Hepatocyte (in vitro differentiated cells): ENCODE measurements at regions not wholly inside any gene's neighbourhood (a gene's known extent, or its start where the extent isn't known, plus 50 kb on each side); places are given as distances from the start of the nearest gene placed in this dataset.

Source experiments
- DNase-seq: peaks from one replicate; pipeline ENCODE4 v3.0.0-alpha.2; 2016; ENCODE audit warnings: low spot score
- H2AFZ ChIP-seq: fragments of 200-600 bp; sonication (generic); 2 replicates; pipeline ENCODE4 v1.6.0; 2016; ENCODE audit warnings: antibody characterized with exemption, mild to moderate bottlenecking
- H3K27ac ChIP-seq: fragments of 200-600 bp; sonication (generic); 2 replicates; pipeline ENCODE4 v1.5.1; 2016; ENCODE audit warnings: mild to moderate bottlenecking
- H3K27me3 ChIP-seq: fragments of 200-600 bp; sonication (generic); 2 replicates; pipeline ENCODE4 v1.6.1; 2016
- H3K36me3 ChIP-seq: fragments of 200-600 bp; sonication (generic); replicated peaks from 2 replicates; pipeline ENCODE4 v1.5.1; 2016; ENCODE audit warnings: low read depth; ENCODE audit not compliant: insufficient read depth
- H3K4me1 ChIP-seq: fragments of 200-600 bp; sonication (generic); 2 replicates; pipeline ENCODE4 v1.5.1; 2016; ENCODE audit warnings: mild to moderate bottlenecking, moderate library complexity; ENCODE audit not compliant: insufficient read depth
- H3K4me2 ChIP-seq: fragments of 200-600 bp; sonication (generic); 2 replicates; pipeline ENCODE4 v1.6.0; 2016
- H3K4me3 ChIP-seq: fragments of 200-600 bp; sonication (generic); 2 replicates; pipeline ENCODE4 v1.5.1; 2016; ENCODE audit warnings: mild to moderate bottlenecking
- H3K79me2 ChIP-seq: fragments of 200-600 bp; sonication (generic); 2 replicates; pipeline ENCODE4 v1.6.0; 2017; ENCODE audit warnings: mild to moderate bottlenecking
- H3K9me2 ChIP-seq: fragments of 200-600 bp; sonication (generic); replicated peaks from 2 replicates; pipeline ENCODE4 v1.6.0; 2017; ENCODE audit warnings: mild to moderate bottlenecking; ENCODE audit not compliant: insufficient read depth
- H3K9me3 ChIP-seq: fragments of 200-600 bp; sonication (generic); 2 replicates; pipeline ENCODE4 v1.5.1; 2016; ENCODE audit warnings: low read depth, mild to moderate bottlenecking
- H4K20me1 ChIP-seq: fragments of 200-600 bp; sonication (generic); 2 replicates; pipeline ENCODE4 v1.6.0; 2016; ENCODE audit warnings: mild to moderate bottlenecking; ENCODE audit not compliant: insufficient read depth, poor library complexity, severe bottlenecking
- EZH2 ChIP-seq: fragments of 200-600 bp; sonication (generic); IDR thresholded peaks from 2 replicates; pipeline ENCODE4 v1.6.1; 2016; ENCODE audit warnings: antibody characterized with exemption, mild to moderate bottlenecking, borderline replicate concordance
- EZH2phosphoT487 ChIP-seq: fragments of 200-600 bp; sonication (generic); IDR thresholded peaks from one replicate; pipeline ENCODE4 v1.6.1; 2018; ENCODE audit warnings: antibody characterized with exemption, mild to moderate bottlenecking, low read depth, moderate library complexity; ENCODE audit not compliant: unreplicated experiment, severe bottlenecking
- WGBS: methylation state at CpG from one replicate; pipeline ENCODE4 v1.1.6; 2016; ENCODE audit warnings: low lambda C conversion rate; ENCODE audit errors: missing lambda C conversion rate; 5-methylcytosine and 5-hydroxymethylcytosine counted together
- TF ChIP-seq, protein P1 (sequence below): fragments of 200-600 bp; sonication (generic); IDR thresholded peaks from 2 replicates; pipeline ENCODE4 v1.5.1; 2016; ENCODE audit warnings: antibody characterized with exemption, mild to moderate bottlenecking; ENCODE audit not compliant: poor library complexity

DNA sequence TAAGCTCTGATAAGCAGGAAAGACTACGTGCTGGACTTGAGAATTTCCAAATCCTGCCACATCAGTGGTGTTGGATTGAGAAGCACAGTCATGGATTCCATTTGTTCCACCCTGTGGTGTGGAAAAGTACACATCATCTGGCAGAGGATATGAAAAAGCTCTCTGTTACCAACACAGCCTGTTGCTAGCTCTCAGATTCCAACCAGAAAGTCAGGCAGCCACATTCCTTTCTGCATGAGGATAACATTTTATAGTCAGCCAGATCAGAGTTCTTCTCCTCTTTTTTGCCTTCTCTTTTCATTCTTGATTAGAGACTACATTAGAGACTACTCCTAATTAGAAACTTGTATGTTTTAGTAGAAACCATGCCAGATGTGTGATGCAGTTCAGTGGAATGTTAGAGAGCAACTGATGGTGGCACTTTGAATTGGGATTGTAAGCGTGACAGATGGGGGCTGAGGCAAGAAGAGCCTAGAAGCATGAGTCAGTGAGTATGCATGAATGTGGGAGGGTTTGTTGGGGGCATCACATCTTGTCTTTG lies 61.2 kb upstream of the STXBP6 start:
- H3K4me3 ChIP-seq, result no peak overlapping the region
- H3K27me3 ChIP-seq, result no peaks in the 10 kb centered on the region
- WGBS, result 51% methylated on average over 2 of the region's 2 CpGs

DNA sequence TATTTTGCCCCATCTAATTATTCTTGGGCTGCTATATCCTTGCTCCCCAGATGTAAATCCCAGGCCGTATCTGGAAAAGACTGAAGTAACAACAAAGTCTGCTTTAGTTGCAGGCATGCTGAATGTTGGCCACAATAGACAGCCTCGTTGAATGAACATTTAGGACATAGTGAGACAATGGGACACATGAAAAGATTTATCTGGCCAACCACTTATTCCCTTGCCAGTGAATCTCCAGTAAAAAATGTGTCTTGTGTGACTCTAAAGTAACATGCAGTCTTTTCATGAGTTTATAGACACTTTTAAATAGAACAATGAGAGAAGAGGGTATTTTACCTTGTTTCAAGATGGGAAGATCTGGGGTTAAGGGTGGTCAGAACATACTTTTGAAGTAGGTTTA lies 60.2 kb upstream of the STXBP6 start:
- TF ChIP-seq, protein P1, sequence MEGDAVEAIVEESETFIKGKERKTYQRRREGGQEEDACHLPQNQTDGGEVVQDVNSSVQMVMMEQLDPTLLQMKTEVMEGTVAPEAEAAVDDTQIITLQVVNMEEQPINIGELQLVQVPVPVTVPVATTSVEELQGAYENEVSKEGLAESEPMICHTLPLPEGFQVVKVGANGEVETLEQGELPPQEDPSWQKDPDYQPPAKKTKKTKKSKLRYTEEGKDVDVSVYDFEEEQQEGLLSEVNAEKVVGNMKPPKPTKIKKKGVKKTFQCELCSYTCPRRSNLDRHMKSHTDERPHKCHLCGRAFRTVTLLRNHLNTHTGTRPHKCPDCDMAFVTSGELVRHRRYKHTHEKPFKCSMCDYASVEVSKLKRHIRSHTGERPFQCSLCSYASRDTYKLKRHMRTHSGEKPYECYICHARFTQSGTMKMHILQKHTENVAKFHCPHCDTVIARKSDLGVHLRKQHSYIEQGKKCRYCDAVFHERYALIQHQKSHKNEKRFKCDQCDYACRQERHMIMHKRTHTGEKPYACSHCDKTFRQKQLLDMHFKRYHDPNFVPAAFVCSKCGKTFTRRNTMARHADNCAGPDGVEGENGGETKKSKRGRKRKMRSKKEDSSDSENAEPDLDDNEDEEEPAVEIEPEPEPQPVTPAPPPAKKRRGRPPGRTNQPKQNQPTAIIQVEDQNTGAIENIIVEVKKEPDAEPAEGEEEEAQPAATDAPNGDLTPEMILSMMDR, result no peak
- TF ChIP-seq EZH2phosphoT487 (no peak), EZH2 (no peak)
- H3K4me2 ChIP-seq, result no peak overlapping the region

More for the DNA sequence above, 61.2 kb upstream of the STXBP6 start:
- peak; percentile 82 for DNase-seq
- Histone ChIP-seq H4K20me1 (no peaks in the 10 kb centered on the region), H3K9me2 (no peaks in the 10 kb centered on the region), H3K27ac (peak overlapping the region; percentile 84), H3K36me3 (no peaks in the 10 kb centered on the region), H3K4me1 (peaks cover 10% of the 10 kb centered on the region), H3K9me3 (no peaks in the 10 kb centered on the region), H2AFZ (no peak overlapping the region), H3K79me2 (no peaks in the 10 kb centered on the region), H3K4me2 (peak overlapping the region; percentile 46)
- no peak for TF ChIP-seq EZH2phosphoT487
- no peak for TF ChIP-seq EZH2
- TF ChIP-seq, protein P1, result no peak

DNA sequence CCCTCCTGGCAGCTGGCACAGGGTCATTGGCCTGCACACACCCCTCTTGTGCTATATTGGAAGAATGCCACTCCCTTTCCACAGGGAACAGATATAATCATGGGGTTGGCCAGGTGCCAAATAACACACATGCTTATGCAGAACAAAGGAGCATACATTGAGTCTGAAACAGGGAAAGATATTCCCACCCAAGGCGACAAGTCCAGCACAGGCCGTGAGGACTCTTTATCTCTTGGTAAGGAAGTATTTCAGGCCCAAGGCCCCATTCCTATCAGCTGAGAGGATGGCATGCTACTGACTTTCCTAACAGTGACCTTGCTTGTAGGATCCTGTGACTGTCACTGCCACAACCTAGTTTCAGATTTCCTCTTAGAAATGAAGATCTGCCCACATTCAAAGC lies 59.0 kb upstream of the STXBP6 start:
- 63% methylated on average over 2 of the region's 2 CpGs for WGBS
- Histone ChIP-seq H2AFZ (no peak overlapping the region), H3K4me1 (peaks cover 10% of the 10 kb centered on the region), H3K9me3 (no peaks in the 10 kb centered on the region), H3K4me3 (no peak overlapping the region), H3K79me2 (no peaks in the 10 kb centered on the region), H4K20me1 (no peaks in the 10 kb centered on the region), H3K27ac (peak overlapping the region; percentile 75), H3K4me2 (no peak overlapping the region), H3K27me3 (no peaks in the 10 kb centered on the region), H3K36me3 (no peaks in the 10 kb centered on the region), H3K9me2 (no peaks in the 10 kb centered on the region)
- peak; percentile 58 for DNase-seq
- TF ChIP-seq EZH2 (no peak), EZH2phosphoT487 (no peak)

More for the DNA sequence above, 60.2 kb upstream of the STXBP6 start:
- Histone ChIP-seq H3K4me3 (no peak overlapping the region), H3K36me3 (no peaks in the 10 kb centered on the region), H2AFZ (no peak overlapping the region), H3K9me2 (no peaks in the 10 kb centered on the region), H3K4me1 (peaks cover 10% of the 10 kb centered on the region), H4K20me1 (no peaks in the 10 kb centered on the region), H3K27ac (peak overlapping the region; percentile 75), H3K79me2 (no peaks in the 10 kb centered on the region), H3K9me3 (no peaks in the 10 kb centered on the region), H3K27me3 (no peaks in the 10 kb centered on the region)
- no peak for DNase-seq
- 72% methylated on average over 2 of the region's 2 CpGs for WGBS

DNA sequence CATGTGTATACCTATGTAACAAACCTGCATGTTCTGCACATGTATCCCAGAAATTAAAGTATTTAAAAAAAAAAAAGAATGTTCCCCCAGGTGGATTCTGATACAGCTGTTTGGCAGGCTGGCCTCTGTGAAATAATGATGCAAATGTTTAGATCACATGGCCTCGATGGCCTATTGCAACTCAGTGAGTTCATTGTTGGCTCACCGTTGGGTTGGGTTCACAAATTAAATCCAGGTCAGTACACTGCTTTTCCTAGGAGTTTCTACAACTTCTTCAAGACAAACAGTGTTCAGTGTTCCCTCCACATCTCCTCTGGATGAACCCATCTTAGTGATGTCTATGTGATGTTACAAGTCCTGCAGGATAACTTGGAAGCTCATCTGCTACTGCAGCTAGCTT lies 58.3 kb upstream of the STXBP6 start:
- TF ChIP-seq, protein P1, result no peak
- Histone ChIP-seq H3K27ac (no peak overlapping the region), H3K27me3 (no peaks in the 10 kb centered on the region), H3K4me1 (peaks cover 10% of the 10 kb centered on the region), H2AFZ (no peak overlapping the region), H3K36me3 (no peaks in the 10 kb centered on the region), H3K4me2 (no peak overlapping the region), H3K79me2 (no peaks in the 10 kb centered on the region), H3K9me2 (no peaks in the 10 kb centered on the region), H3K9me3 (no peaks in the 10 kb centered on the region), H3K4me3 (no peak overlapping the region), H4K20me1 (no peaks in the 10 kb centered on the region)
- WGBS, result 93% methylated on average over 2 of the region's 2 CpGs
- DNase-seq, result no peak
